Urinary bladder (tissue), 3 donors: ENCODE measurements at regions not wholly inside any gene's neighbourhood (a gene's known extent, or its start where the extent isn't known, plus 50 kb on each side); places are given as distances from the start of the nearest gene placed in this dataset.
"Not testable (repeated sequence)": the region's sequence is repeated elsewhere in the genome, so short reads cannot be mapped to it uniquely, and the experiment has no call there.

Source experiments
- DNase-seq: peaks from one replicate; pipeline ENCODE4 v3.0.0-alpha.2; 2015; ENCODE audit errors: extremely low spot score
- H3K27ac ChIP-seq: one replicate; pipeline ENCODE4 v1.5.1; 2013; ENCODE audit warnings: low read depth, mild to moderate bottlenecking, moderate library complexity
- H3K36me3 ChIP-seq: one replicate; pipeline ENCODE4 v1.6.1; 2013; ENCODE audit warnings: mild to moderate bottlenecking, moderate library complexity; ENCODE audit not compliant: insufficient read depth
- H3K4me1 ChIP-seq: one replicate; pipeline ENCODE4 v1.6.1; 2013; ENCODE audit warnings: mild to moderate bottlenecking, moderate library complexity; ENCODE audit not compliant: insufficient read depth
- H3K4me3 ChIP-seq: one replicate; pipeline ENCODE4 v1.5.1; 2013; ENCODE audit warnings: low read depth, low read length
- WGBS: extraction: QIAGEN DNeasy Blood & Tissue Kit; methylation state at CpG from one replicate; pipeline ENCODE4 v1.1.7; 2013; 5-methylcytosine and 5-hydroxymethylcytosine counted together
- donor health status: healthy with polysubstance abuse.
- donor health status: healthy.

DNA sequence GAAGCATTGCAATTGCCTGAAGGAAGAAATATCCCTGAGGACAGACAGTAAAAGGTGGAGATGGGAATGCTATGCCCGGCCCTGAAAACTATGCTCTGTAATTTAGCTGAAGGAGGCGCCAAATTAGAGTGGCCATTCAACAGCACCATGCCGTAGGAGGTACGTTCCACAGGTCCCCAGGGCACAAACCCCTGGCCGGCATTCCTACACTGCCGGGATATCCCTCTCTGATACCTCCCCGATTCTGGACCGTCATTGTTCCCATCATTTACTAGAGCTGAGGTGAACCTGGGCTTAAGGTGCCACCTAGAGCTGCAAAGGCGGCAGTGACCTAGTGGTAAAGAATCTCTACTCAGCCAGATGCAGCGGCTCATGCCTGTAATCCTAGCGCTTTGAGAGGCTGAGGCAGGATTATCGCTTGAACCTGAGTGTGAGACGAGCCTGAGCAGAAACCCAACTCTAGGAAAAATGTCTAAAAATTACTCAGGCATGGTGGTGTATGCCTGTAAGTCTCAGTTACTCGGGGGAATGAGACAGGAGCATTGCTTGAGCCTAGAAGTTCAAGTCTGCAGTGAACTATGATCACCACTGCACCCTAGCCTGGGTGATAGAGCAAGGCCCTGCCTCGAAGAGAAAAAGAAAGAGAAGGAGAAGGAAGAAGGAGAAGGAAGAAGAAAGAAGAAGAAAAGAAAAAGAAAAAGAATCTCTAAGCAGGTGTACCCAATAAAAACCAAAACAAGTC is 53.0 kb upstream of the TNKS2 start:
- H3K4me1 ChIP-seq: no peaks in the 10 kb centered on the region
- 37% methylated on average over 15 of the region's 15 CpGs for WGBS
- H3K4me3 ChIP-seq: no peak overlapping the region
- no peaks in the 10 kb centered on the region for H3K36me3 ChIP-seq
- no peak overlapping the region for H3K27ac ChIP-seq
- DNase-seq: no peak

DNA sequence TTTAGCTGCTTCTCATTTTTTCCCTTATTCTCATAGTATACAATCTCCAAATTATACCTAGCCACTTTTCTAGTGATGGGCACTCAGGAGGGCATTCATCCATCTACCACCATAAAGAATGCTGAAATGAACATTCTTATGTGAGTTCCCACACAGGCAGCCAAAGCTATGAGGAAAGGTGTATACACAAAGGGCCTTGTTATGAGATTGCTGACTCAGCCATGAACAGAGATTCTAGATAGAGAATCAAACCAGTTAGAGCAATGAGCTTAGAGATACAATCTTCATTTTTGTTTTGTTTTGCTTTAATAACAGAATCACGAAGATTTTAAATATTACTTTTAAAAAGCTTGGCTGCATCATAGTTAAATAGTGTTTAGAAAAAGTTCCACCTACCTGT is 54.8 kb upstream of the TNKS2 start:
- WGBS: 74% methylated on average over 1 of the region's 1 CpG
- no peak overlapping the region for H3K4me3 ChIP-seq
- no peak overlapping the region for H3K27ac ChIP-seq
- H3K4me1 ChIP-seq: no peaks in the 10 kb centered on the region
- no peaks in the 10 kb centered on the region for H3K36me3 ChIP-seq
- DNase-seq: no peak

DNA sequence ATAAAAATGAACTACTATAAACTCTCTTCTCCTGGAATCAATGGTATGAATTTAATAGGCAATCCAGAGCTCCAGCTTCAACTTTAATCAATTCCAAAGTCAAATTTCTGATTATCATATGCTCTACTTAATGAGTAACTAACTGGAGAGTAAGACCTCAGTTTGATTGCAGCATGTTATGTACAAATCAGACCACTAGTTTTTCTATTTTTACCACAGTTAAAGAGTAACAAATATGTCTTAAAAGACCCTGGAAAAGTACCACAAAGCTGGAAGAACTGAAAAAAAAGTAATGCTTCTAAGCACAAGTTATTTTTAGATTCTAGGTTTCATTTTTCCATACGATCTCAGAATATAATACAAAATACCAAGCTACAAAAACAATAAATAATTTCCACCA is 56.0 kb upstream of the TNKS2 start:
- H3K27ac ChIP-seq: no peak overlapping the region
- H3K4me3 ChIP-seq: no peak overlapping the region

DNA sequence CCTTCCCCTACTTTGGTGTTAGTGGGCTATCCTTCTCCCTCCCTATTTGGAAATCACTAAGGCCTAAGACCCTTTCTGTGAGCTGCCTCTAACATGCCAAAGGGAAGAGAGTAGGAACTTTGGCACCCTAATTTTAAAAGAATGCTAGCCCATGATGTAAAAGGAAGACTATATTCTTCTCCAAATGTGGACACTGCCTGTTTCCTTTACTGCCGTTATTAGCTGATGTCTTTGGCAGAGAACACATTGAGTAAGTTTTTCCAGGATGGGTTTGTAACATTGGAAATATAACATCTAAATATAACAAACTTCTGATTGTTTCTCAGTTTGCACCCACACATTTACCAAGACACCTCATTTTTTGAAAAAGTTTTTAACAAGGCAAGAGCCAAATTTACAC is 56.9 kb upstream of the TNKS2 start:
- H3K4me3 ChIP-seq: no peak overlapping the region
- H3K36me3 ChIP-seq: no peaks in the 10 kb centered on the region
- no peak overlapping the region for H3K27ac ChIP-seq
- no peaks in the 10 kb centered on the region for H3K4me1 ChIP-seq
- WGBS: 26% methylated on average over 1 of the region's 1 CpG
- DNase-seq: no peak

More for the DNA sequence above, 56.0 kb upstream of the TNKS2 start:
- Histone ChIP-seq H3K4me1 (no peaks in the 10 kb centered on the region), H3K36me3 (no peaks in the 10 kb centered on the region)
- DNase-seq: no peak
- 12% methylated on average over 1 of the region's 1 CpG for WGBS

DNA sequence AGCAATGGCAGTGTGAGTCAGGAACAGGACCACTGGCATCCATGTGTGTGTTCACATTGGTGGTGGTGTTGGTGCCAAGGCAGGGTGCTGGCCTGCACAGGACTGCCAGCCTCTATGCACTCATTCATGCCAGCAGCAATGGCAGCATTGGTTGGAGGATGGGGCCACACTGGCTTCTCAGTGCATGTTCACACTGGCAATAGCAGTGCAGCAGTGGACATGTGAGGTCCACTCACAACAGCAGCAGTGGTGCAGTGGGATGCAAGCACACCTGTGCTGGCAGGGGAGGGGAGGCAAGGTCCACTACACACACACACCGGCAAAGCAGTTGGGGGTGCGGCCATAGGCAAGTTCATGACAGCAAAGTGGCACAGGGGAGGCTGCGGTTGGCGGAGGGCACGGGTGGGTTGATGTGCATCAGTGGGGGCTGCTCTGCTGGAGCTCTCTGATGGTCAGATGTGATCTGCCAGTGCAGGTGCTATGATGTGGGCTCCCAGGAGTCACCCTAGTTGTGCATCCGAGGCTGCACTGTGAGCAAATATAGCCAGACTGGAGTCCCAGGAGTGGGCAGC is 57.8 kb upstream of the TNKS2 start:
- no peak for DNase-seq

DNA sequence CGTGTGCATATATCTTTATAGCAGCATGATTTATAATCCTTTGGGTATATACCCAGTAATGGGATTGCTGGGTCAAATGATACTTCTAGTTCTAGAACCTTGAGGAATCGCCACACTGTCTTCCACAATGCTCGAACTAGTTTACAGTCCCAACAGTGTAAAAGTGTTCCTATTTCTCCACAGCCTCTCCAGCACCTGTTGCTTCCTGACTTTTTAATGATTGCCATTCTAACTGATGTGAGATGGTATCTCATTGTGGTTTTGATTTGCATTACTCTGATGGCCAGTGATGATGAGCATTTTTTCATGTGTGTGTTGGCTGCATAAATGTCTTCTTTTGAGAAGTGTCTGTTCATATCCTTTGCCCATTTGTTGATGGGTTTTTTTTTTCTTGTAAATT is 66.0 kb upstream of the TNKS2 start:
- 73% methylated on average over 3 of the region's 3 CpGs for WGBS
- not testable (repeated sequence) for DNase-seq, H3K4me1 ChIP-seq, H3K4me3 ChIP-seq, H3K27ac ChIP-seq, H3K36me3 ChIP-seq

More for the DNA sequence above, 57.8 kb upstream of the TNKS2 start:
- no peaks in the 10 kb centered on the region for H3K36me3 ChIP-seq
- H3K4me3 ChIP-seq: no peak overlapping the region
- no peak overlapping the region for H3K27ac ChIP-seq
- H3K4me1 ChIP-seq: no peaks in the 10 kb centered on the region
- WGBS: 97% methylated on average over 6 of the region's 6 CpGs

DNA sequence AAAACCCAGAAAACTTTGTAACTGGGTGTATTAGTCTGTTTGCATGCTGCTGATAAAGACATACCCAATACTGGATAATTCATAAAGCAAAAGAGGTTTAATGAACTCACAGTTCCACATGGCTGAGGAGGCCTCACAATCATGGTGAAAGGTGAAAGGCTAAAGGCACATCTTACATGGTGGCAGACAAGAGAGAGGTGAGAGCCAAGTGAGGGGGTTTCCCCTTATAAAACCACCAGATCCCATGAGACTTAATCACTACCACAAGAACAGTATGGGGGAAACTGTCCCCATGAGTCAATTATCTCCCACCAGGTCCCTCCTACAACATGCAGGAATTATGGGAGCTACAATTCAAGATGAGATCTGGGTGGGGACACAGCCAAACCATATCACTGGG is 68.9 kb upstream of the TNKS2 start:
- DNase-seq, H3K27ac ChIP-seq, H3K4me1 ChIP-seq, H3K4me3 ChIP-seq, H3K36me3 ChIP-seq: not testable (repeated sequence)

DNA sequence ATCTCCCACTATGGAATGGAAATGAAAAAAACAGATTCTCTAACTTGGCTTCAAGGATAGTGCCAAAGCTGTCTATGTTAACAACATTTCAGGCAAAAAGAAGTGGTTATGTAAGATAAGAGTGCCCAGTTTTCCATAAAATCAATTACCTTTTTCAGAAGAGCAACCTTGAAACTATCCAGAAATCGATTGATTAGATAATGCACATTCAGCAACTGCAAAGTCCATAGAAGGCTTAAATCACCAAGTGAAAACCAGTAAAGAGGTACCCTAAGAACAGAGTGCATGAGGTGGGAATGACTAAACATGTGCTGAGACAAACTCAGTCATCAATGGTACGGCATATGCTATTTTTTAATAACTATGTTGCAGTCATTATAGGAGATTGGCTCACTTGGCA is 71.9 kb upstream of the TNKS2 start:
- H3K4me1 ChIP-seq: no peaks in the 10 kb centered on the region
- no peak overlapping the region for H3K27ac ChIP-seq
- no peak for DNase-seq
- H3K4me3 ChIP-seq: no peak overlapping the region
- 91% methylated on average over 2 of the region's 2 CpGs for WGBS
- no peaks in the 10 kb centered on the region for H3K36me3 ChIP-seq

DNA sequence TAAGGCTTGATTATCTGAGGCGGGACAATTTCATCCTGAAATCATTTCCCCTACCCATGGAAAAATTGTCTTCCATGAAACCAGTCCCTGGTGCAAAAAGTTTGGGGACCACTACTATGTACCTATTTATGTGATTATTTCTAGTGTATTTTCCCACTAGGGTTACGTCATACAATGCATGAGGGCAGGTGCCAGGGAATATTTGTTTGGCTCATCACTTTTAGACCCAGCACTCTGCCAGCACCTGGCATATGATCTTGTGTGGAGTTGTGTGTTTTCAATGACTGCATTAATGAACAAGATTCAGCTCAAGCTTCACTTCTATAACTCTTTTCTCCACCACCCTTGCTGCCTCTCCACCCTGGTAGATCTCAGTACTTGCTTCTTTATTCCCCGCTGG is 73.3 kb upstream of the TNKS2 start:
- Histone ChIP-seq H3K27ac (no peak overlapping the region), H3K4me3 (no peak overlapping the region), H3K4me1 (no peaks in the 10 kb centered on the region), H3K36me3 (no peaks in the 10 kb centered on the region)
- 95% methylated on average over 3 of the region's 3 CpGs for WGBS
- DNase-seq: no peak

DNA sequence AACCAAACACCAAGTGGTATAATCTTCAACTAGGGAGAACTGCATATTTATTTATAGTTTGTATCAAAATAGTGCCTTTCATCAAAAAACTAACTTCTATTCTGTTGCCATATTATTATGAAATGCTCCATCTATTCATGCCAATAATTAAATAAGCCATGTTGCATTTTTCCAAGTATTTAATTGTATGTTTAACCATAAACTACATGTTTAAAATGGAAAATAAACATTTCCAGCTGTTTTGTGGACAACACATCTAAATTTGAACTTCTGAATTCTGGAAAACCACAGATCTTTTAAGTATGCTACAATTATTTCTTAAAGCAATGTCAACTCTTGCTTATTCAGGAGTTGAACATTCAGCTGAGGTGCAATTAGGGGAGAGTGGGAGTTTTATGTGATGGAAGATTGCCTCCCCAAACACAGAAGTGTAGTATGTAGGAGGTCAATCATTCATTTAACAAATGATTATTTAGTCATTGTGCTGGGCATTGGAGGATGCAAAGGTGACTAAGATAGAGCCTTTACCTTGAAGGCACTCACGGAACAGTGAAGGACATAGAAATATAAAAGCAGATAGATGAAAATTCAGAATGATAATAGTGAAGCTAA is 80.7 kb upstream of the PPP1R3C start:
- Histone ChIP-seq H3K27ac (no peak overlapping the region), H3K4me1 (no peaks in the 10 kb centered on the region), H3K36me3 (no peaks in the 10 kb centered on the region), H3K4me3 (no peak overlapping the region)
- WGBS: 85% methylated on average over 1 of the region's 1 CpG
- no peak for DNase-seq

DNA sequence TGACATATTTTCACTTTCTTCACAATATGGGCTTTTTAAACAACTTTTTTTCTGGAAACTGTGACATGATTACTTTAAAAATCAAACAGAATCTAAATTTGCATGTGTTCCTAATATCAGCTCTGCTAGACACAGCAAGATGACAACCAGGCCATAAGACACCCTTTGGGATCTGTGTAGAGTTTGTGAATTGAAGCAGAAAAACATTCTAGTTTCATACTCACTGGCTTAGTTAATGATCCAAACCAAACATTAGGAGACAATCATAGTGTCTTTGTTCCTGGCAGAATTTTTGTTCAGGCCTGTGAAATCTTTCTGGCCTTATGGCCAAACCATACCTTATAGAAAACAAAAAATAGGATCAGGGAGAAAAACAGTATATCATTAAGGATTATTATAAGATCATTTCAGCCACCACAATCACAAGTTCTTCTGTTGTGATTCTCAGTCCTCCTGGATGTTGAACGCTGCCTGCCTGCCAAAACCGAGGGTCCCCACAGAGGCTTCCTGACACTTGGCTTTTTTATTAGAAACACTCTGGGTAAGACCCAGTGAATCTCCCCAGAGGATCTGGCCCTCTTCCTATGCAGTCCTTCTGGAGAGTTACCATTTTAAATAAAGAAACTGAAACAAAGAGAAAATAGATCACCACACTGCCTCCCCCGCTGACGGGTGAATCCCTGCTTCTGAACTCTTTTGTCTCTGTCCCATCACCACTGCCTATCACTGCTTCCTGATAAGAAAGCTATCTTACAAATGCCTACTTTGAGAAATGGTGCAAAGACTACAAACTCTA is 79.2 kb upstream of the PPP1R3C start:
- Histone ChIP-seq H3K36me3 (no peaks in the 10 kb centered on the region), H3K4me1 (no peaks in the 10 kb centered on the region), H3K4me3 (no peak overlapping the region), H3K27ac (no peak overlapping the region)
- DNase-seq: no peak
- 44% methylated on average over 4 of the region's 4 CpGs for WGBS

DNA sequence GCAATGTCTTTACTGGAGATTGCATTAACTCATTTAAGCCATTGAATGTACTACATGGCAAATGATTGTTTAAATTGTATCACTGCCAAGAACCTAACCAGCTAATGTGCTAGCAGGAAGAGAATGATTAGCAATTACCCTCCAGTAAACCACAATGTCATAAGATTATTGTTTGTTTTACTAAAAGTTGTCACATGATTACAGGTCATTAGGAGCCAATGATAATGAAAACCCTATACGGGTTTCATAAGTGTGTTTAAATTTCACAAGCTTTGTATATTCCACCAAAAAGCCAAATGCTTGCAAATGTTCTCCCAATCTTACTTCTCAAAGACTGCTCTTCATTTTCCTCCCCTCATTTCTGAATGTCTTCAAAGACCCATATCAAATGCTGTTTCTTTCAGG is 76.5 kb upstream of the PPP1R3C start:
- WGBS: 30% methylated on average over 1 of the region's 1 CpG
- Histone ChIP-seq H3K36me3 (no peaks in the 10 kb centered on the region), H3K4me1 (no peaks in the 10 kb centered on the region), H3K27ac (no peak overlapping the region), H3K4me3 (no peak overlapping the region)
- DNase-seq: no peak

DNA sequence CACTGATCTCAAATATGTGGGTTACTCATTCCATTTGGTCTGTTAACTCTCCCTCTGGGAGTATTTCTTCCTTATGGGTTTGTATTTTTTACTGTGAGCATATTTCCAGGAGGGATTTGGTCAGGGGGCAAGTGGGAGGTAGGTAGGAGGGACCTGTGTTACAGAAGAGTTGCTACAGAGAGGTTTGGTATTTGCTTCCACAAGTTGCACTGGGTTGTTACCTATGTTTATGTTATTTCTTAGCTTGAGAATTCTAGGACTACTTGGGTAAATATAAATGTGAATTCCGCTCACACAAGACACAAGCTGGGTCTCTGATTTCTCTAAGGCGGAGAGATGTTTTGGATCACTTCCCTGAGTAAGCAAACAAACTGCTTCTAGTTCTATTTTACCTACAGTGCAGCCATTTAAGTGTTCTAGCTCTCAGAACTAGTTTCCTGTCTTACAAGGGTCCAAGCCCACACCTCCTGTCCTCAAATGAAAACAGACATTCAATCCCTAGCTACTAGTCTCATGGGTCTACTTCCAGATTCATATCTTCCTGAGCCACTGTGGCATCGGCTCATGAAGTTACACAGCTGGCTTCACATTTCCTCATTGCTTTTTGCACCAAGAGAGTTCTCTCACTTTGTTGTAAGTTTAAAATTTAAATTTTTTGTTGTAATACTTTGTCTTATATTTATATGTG is 75.4 kb upstream of the PPP1R3C start:
- 56% methylated on average over 3 of the region's 3 CpGs for WGBS
- DNase-seq: no peak

More for the DNA sequence above, 75.4 kb upstream of the PPP1R3C start:
- no peak overlapping the region for H3K27ac ChIP-seq
- no peaks in the 10 kb centered on the region for H3K4me1 ChIP-seq
- H3K4me3 ChIP-seq: no peak overlapping the region
- H3K36me3 ChIP-seq: no peaks in the 10 kb centered on the region
